B cell (primary cell): ENCODE measurements at regions not wholly inside any gene's neighbourhood (a gene's known extent, or its start where the extent isn't known, plus 50 kb on each side); places are given as distances from the start of the nearest gene placed in this dataset.

Source experiments
- ATAC-seq: fragments of 200-7000 bp; cut with Tn5 transposase; one replicate; pipeline ENCODE4 v1.10.0; 2021; ENCODE audit warnings: low read depth, mild to moderate bottlenecking, moderate number of reproducible peaks, moderate library complexity
- CTCF ChIA-PET: fragments of 350-600 bp; sonication (Branson Sonifier 250); formaldehyde crosslinking; loops from one replicate; lab custom pipeline; 2021; ENCODE audit warnings: antibody characterized with exemption, inconsistent platforms; lab: Charles Lee
- POLR2A ChIA-PET: fragments of 350-600 bp; sonication (Branson Sonifier 250); formaldehyde crosslinking; loops from one replicate; lab custom pipeline; 2021; ENCODE audit warnings: antibody characterized with exemption; lab: Charles Lee
- DNase-seq: peaks from one replicate; pipeline ENCODE4 v3.0.0; 2013
- H2AFZ ChIP-seq: 2 replicates; pipeline ENCODE4 v1.6.1; 2012; ENCODE audit warnings: mild to moderate bottlenecking, low read depth, low read length; ENCODE audit not compliant: insufficient read depth, poor library complexity, severe bottlenecking
- H3K27ac ChIP-seq, 2 donors: 1 replicate in 1 of 2; 2 replicates in 1 of 2; pipeline ENCODE4 v1.5.1; 2012 to 2013; ENCODE audit warnings: low read length in 2 of 2, mild to moderate bottlenecking in 2 of 2, moderate library complexity in 1 of 2
- H3K27me3 ChIP-seq, 4 experiments: fragments of 200-600 bp in 1 of 4; sonication (generic) in 1 of 4; replicated peaks in 1 of 4; 1 replicate in 2 of 4; 2 replicates in 2 of 4; pipeline versions ENCODE4 v1.6.1 to v1.7.0; 2013 to 2016; ENCODE audit warnings: low read length in 3 of 4, mild to moderate bottlenecking in 2 of 4, mixed read lengths in 1 of 4, moderate library complexity in 1 of 4; ENCODE audit not compliant: insufficient read depth in 4 of 4, control insufficient read depth in 3 of 4; ENCODE audit errors: control extremely low read depth in 1 of 4
- H3K36me3 ChIP-seq, 2 experiments: replicated peaks in 1 of 2; 1 replicate in 1 of 2; 2 replicates in 1 of 2; pipeline versions ENCODE4 v1.6.1 to v1.7.1; 2013; ENCODE audit warnings: low read length in 1 of 2; ENCODE audit not compliant: insufficient read depth in 2 of 2, control insufficient read depth in 1 of 2; ENCODE audit errors: control extremely low read depth in 1 of 2, extremely low read depth in 1 of 2
- H3K4me1 ChIP-seq, 2 donors: fragments of 200-600 bp in 1 of 2; sonication (generic) in 1 of 2; 1 replicate in 1 of 2; 2 replicates in 1 of 2; pipeline versions ENCODE4 v1.5.1 to v1.6.1; 2013 to 2017; ENCODE audit warnings: low read length in 2 of 2; ENCODE audit not compliant: control insufficient read depth in 2 of 2, insufficient read depth in 2 of 2
- H3K4me2 ChIP-seq: replicated peaks from 2 replicates; pipeline ENCODE3; 2012; ENCODE audit warnings: mild to moderate bottlenecking, low read depth, low read length; ENCODE audit not compliant: poor library complexity, severe bottlenecking
- H3K4me3 ChIP-seq, 5 experiments: fragments of 200-600 bp in 1 of 5; sonication (generic) in 1 of 5; 1 replicate in 3 of 5; 2 replicates in 2 of 5; pipeline versions ENCODE4 v1.5.1 to v1.7.0; 2011 to 2016; ENCODE audit warnings: low read length in 4 of 5, mild to moderate bottlenecking in 4 of 5, low read depth in 2 of 5, control low read depth in 1 of 5, moderate library complexity in 1 of 5; ENCODE audit not compliant: insufficient read depth in 1 of 5; ENCODE audit errors: control extremely low read depth in 1 of 5, extremely low read depth in 1 of 5
- H3K79me2 ChIP-seq: fragments of 200-600 bp; sonication (generic); one replicate; pipeline ENCODE4 v1.6.0; 2016; ENCODE audit warnings: low read length; ENCODE audit not compliant: control insufficient read depth, insufficient read depth
- H3K9ac ChIP-seq: fragments of 200-600 bp; sonication (generic); 2 replicates; pipeline ENCODE4 v1.6.1; 2017; ENCODE audit warnings: mild to moderate bottlenecking, low read length, moderate library complexity
- H3K9me3 ChIP-seq, 3 donors: one replicate each; pipeline versions ENCODE4 v1.6.1 to v1.7.1; 2013; ENCODE audit warnings: low read length in 2 of 3; ENCODE audit not compliant: control insufficient read depth in 2 of 3, insufficient read depth in 1 of 3; ENCODE audit errors: control extremely low read depth in 1 of 3
- H4K20me1 ChIP-seq: 2 replicates; pipeline ENCODE4 v1.6.0; 2012; ENCODE audit warnings: mild to moderate bottlenecking, low read length; ENCODE audit not compliant: insufficient read depth, control insufficient read depth, poor library complexity, severe bottlenecking
- H3K27ac Mint-ChIP-seq: one replicate; pipeline ENCODE4 v1.8.0; 2021; ENCODE audit warnings: mixed read lengths
- H3K27me3 Mint-ChIP-seq: one replicate; pipeline ENCODE4 v1.8.0; 2021; ENCODE audit warnings: mixed read lengths
- H3K4me1 Mint-ChIP-seq: one replicate; pipeline ENCODE4 v1.8.0; 2021; ENCODE audit warnings: mixed read lengths
- H3K4me3 Mint-ChIP-seq: one replicate; pipeline ENCODE4 v1.8.0; 2021; ENCODE audit warnings: mixed read lengths
- H3K9me3 Mint-ChIP-seq: one replicate; pipeline ENCODE4 v1.8.0; 2022; ENCODE audit warnings: mixed read lengths; ENCODE audit not compliant: insufficient read depth
- CTCF ChIP-seq: fragments of 200-600 bp; IDR thresholded peaks from one replicate; pipeline ENCODE4 v1.8.0; 2022; ENCODE audit warnings: antibody characterized with exemption, mild to moderate bottlenecking
- EZH2 ChIP-seq: IDR thresholded peaks from 2 replicates; pipeline ENCODE4 v1.6.1; 2012; ENCODE audit warnings: borderline replicate concordance, low read depth, mild to moderate bottlenecking, moderate library complexity, low read length; ENCODE audit not compliant: insufficient read depth, poor library complexity, severe bottlenecking
- WGBS: methylation state at CpG from one replicate; pipeline ENCODE4 v1.1.5; 2013; ENCODE audit warnings: missing lambda C conversion rate; ENCODE audit not compliant: insufficient coverage; 5-methylcytosine and 5-hydroxymethylcytosine counted together
- intact Hi-C: fragments of 100-400 bp; cut with micrococcal nuclease; formaldehyde crosslinking; loops from one replicate; pipeline ENCODE4 v1.10.0; 2022

- TF ChIP-seq EZH2 (no peak), CTCF (no peak)
- Histone ChIP-seq H2AFZ (no peak overlapping the region), H3K27ac (no peak overlapping the region), H3K79me2 (no peaks in the 10 kb centered on the region), H4K20me1 (no peaks in the 10 kb centered on the region), H3K4me3 (no peak overlapping the region), H3K9ac (no peak overlapping the region), H3K36me3 (no peaks in the 10 kb centered on the region), H3K4me1 (no peaks in the 10 kb centered on the region), H3K9me3 (no peaks in the 10 kb centered on the region), H3K4me2 (no peak overlapping the region), H3K27me3 (no peaks in the 10 kb centered on the region)
- ChIA-PET CTCF (interaction anchor here (0.6 kb wide), 1 partner anchor 10 kb away, joined by 3 read pairs; no protein-coding TSS in a partner anchor), POLR2A (no interaction called here)
- WGBS, result 100% methylated on average over 1 of the region's 3 CpGs
- Mint-ChIP-seq H3K9me3 (no peaks in the 10 kb centered on the region), H3K27me3 (peaks cover 5% of the 10 kb centered on the region), H3K27ac (no peak overlapping the region), H3K4me3 (no peak overlapping the region), H3K4me1 (no peaks in the 10 kb centered on the region)
- DNase-seq (no peak), ATAC-seq (no peak)
- intact Hi-C loops, result no loop called here
These were observed 59.5 kb upstream of the ITGA1 start for GRCh38 chr5:52728224-52728623.

- H3K4me1 Mint-ChIP-seq, result no peaks in the 10 kb centered on the region
- no CpG with 5 or more reads among the region's 5 CpGs for WGBS
- Histone ChIP-seq H3K79me2 (no peaks in the 10 kb centered on the region), H3K27ac (no peak overlapping the region), H3K4me2 (no peak overlapping the region), H3K36me3 (no peaks in the 10 kb centered on the region), H3K27me3 (no peaks in the 10 kb centered on the region), H4K20me1 (no peaks in the 10 kb centered on the region), H3K9me3 (no peaks in the 10 kb centered on the region), H3K4me1 (no peaks in the 10 kb centered on the region), H3K4me3 (no peak overlapping the region), H2AFZ (no peak overlapping the region), H3K9ac (no peak overlapping the region)
- no peaks in the 10 kb centered on the region for H3K9me3 Mint-ChIP-seq
- POLR2A ChIA-PET, result no interaction called here
- intact Hi-C loops, result no loop called here
- ATAC-seq (no peak), DNase-seq (no peak)
- no peak for TF ChIP-seq CTCF
- TF ChIP-seq EZH2, result no peak
- no peak overlapping the region for H3K4me3 Mint-ChIP-seq
- CTCF ChIA-PET, result no interaction called here
- H3K27ac Mint-ChIP-seq, result no peak overlapping the region
- peaks cover 5% of the 10 kb centered on the region for H3K27me3 Mint-ChIP-seq
These were observed 59.0 kb upstream of the ITGA1 start for GRCh38 chr5:52728686-52729085.
